H1 (cell line): ENCODE measurements at regions not wholly inside any gene's neighbourhood (a gene's known extent, or its start where the extent isn't known, plus 50 kb on each side); places are given as distances from the start of the nearest gene placed in this dataset.

Experiments used
- CTCF ChIA-PET: fragments of 300-600 bp; sonication (Branson Sonifier 250); formaldehyde crosslinking; loops from one replicate; lab custom pipeline; 2021; ENCODE audit not compliant: partially characterized antibody; lab: Charles Lee
- POLR2A ChIA-PET: fragments of 300-600 bp; sonication (Branson Sonifier 250); formaldehyde crosslinking; loops from one replicate; lab custom pipeline; 2021; ENCODE audit warnings: inconsistent platforms; ENCODE audit not compliant: partially characterized antibody; lab: Charles Lee
- DNase-seq, 2 experiments: peaks; one replicate each; pipeline versions ENCODE4 v3.0.0 to v3.0.0-alpha.2; 2010 to 2022; ENCODE audit warnings: low spot score in 2 of 2, low read depth in 1 of 2, mixed read lengths in 1 of 2
- FAIRE-seq: peaks from 2 replicates; lab custom pipeline; 2011; peaks lifted over from hg19 to GRCh38; lab: Jason Lieb, UNC
- H2AFZ ChIP-seq: 2 replicates; pipeline ENCODE4 v1.8.1; 2012; ENCODE audit warnings: low read length, inconsistent platforms
- H2AK5ac ChIP-seq: 2 replicates; pipeline ENCODE4 v1.6.1; 2013; ENCODE audit warnings: low read depth, low read length
- H2BK120ac ChIP-seq: replicated peaks from 2 replicates; pipeline ENCODE3; 2013; ENCODE audit warnings: low read depth, low read length, inconsistent platforms
- H2BK12ac ChIP-seq: 2 replicates; pipeline ENCODE4 v1.6.1; 2013; ENCODE audit warnings: low read depth, low read length
- H2BK15ac ChIP-seq: 2 replicates; pipeline ENCODE4 v1.6.1; 2013; ENCODE audit warnings: low read length
- H2BK20ac ChIP-seq: 2 replicates; pipeline ENCODE4 v1.6.1; 2013; ENCODE audit warnings: low read length
- H2BK5ac ChIP-seq: 2 replicates; pipeline ENCODE4 v1.6.1; 2013; ENCODE audit warnings: low read depth, low read length
- H3K14ac ChIP-seq: 2 replicates; pipeline ENCODE4 v1.6.1; 2013; ENCODE audit warnings: inconsistent platforms; ENCODE audit not compliant: insufficient read length
- H3K18ac ChIP-seq: 2 replicates; pipeline ENCODE4 v1.6.1; 2013; ENCODE audit warnings: low read length; ENCODE audit errors: extremely low read depth
- H3K23ac ChIP-seq: 2 replicates; pipeline ENCODE4 v1.6.1; 2013; ENCODE audit warnings: inconsistent platforms; ENCODE audit not compliant: insufficient read length
- H3K23me2 ChIP-seq: 2 replicates; pipeline ENCODE4 v1.6.1; 2013; ENCODE audit warnings: low read depth, low read length
- H3K27ac ChIP-seq: 2 replicates; pipeline ENCODE4 v1.6.1; 2011; ENCODE audit warnings: low read depth, low read length, inconsistent platforms
- H3K27me3 ChIP-seq, 4 experiments: replicated peaks in 1 of 4; 1 replicate in 1 of 4; 2 replicates in 3 of 4; pipeline versions ENCODE4 v1.6.1 to v1.8.1; 2011 to 2013; ENCODE audit warnings: low read length in 3 of 4, mild to moderate bottlenecking in 3 of 4, inconsistent platforms in 2 of 4, mixed read lengths in 2 of 4, moderate library complexity in 1 of 4; ENCODE audit not compliant: control insufficient read depth in 3 of 4, insufficient read depth in 3 of 4; ENCODE audit errors: extremely low read depth in 1 of 4
- H3K36me3 ChIP-seq, 4 experiments: 2 replicates each; pipeline versions ENCODE4 v1.6.1 to v1.8.1; 2011 to 2013; ENCODE audit warnings: mild to moderate bottlenecking in 4 of 4, low read length in 3 of 4, moderate library complexity in 2 of 4, control low read depth in 1 of 4, inconsistent platforms in 1 of 4; ENCODE audit not compliant: insufficient read depth in 4 of 4, control insufficient read depth in 2 of 4
- H3K4ac ChIP-seq: replicated peaks from 2 replicates; pipeline ENCODE3; 2013; ENCODE audit warnings: low read length, low read depth, mixed read lengths, inconsistent platforms; ENCODE audit not compliant: insufficient read length
- H3K4me1 ChIP-seq, 4 experiments: replicated peaks in 1 of 4; 1 replicate in 1 of 4; 2 replicates in 3 of 4; pipeline versions ENCODE4 v1.6.1 to v1.8.1; 2011 to 2013; ENCODE audit warnings: low read length in 3 of 4, inconsistent platforms in 2 of 4, mixed read lengths in 1 of 4; ENCODE audit not compliant: insufficient read depth in 4 of 4, control insufficient read depth in 3 of 4
- H3K4me2 ChIP-seq, 2 experiments: 2 replicates each; pipeline versions ENCODE4 v1.6.1 to v1.8.1; 2011 to 2013; ENCODE audit warnings: low read depth in 2 of 2, low read length in 2 of 2, control low read depth in 1 of 2, inconsistent platforms in 1 of 2, mild to moderate bottlenecking in 1 of 2; ENCODE audit not compliant: insufficient read depth in 1 of 2
- H3K4me3 ChIP-seq, 4 experiments: fragments of 200-600, 300-600 bp in 1 of 4; sonication (generic), shearing (Covaris generic), sonication (Bioruptor Twin) in 1 of 4; 2 replicates each; pipeline versions ENCODE4 v1.5.1 to v1.8.1; 2011 to 2016; ENCODE audit warnings: low read length in 4 of 4, low read depth in 3 of 4, control low read depth in 2 of 4, inconsistent platforms in 2 of 4, mild to moderate bottlenecking in 2 of 4, mixed read lengths in 1 of 4, moderate library complexity in 1 of 4; ENCODE audit not compliant: insufficient read depth in 2 of 4; ENCODE audit errors: extremely low read depth in 1 of 4
- H3K56ac ChIP-seq: replicated peaks from 2 replicates; pipeline ENCODE3; 2013; ENCODE audit warnings: low read depth, mild to moderate bottlenecking, mixed read lengths, low read length, inconsistent platforms; ENCODE audit not compliant: insufficient read length
- H3K79me1 ChIP-seq: 2 replicates; pipeline ENCODE4 v1.6.1; 2013; ENCODE audit warnings: low read depth, low read length, control low read depth
- H3K79me2 ChIP-seq, 2 experiments: 2 replicates each; pipeline versions ENCODE4 v1.6.1 to v1.8.1; 2012 to 2013; ENCODE audit warnings: low read length in 2 of 2, mild to moderate bottlenecking in 2 of 2, inconsistent platforms in 1 of 2; ENCODE audit not compliant: insufficient read depth in 2 of 2, control insufficient read depth in 1 of 2
- H3K9ac ChIP-seq, 4 experiments: replicated peaks in 1 of 4; 1 replicate in 1 of 4; 2 replicates in 3 of 4; pipeline versions ENCODE4 v1.6.1 to v1.8.1; 2011 to 2013; ENCODE audit warnings: low read depth in 3 of 4, low read length in 3 of 4, control low read depth in 2 of 4, mild to moderate bottlenecking in 2 of 4, moderate library complexity in 2 of 4, inconsistent platforms in 1 of 4; ENCODE audit errors: extremely low read depth in 1 of 4
- H3K9me3 ChIP-seq, 2 experiments: 2 replicates each; pipeline versions ENCODE4 v1.6.1 to v1.8.1; 2012 to 2013; ENCODE audit warnings: mild to moderate bottlenecking in 2 of 2, moderate library complexity in 2 of 2, control low read depth in 1 of 2, inconsistent platforms in 1 of 2, low read depth in 1 of 2, low read length in 1 of 2, mixed read lengths in 1 of 2; ENCODE audit not compliant: insufficient read depth in 2 of 2
- H4K20me1 ChIP-seq, 2 experiments: replicated peaks in 1 of 2; 2 replicates each; pipeline versions ENCODE3 to v1.8.1; 2011 to 2013; ENCODE audit warnings: inconsistent platforms in 2 of 2, low read length in 2 of 2, mild to moderate bottlenecking in 1 of 2; ENCODE audit not compliant: insufficient read depth in 2 of 2, control insufficient read depth in 1 of 2
- H4K5ac ChIP-seq: 2 replicates; pipeline ENCODE4 v1.6.1; 2013; ENCODE audit warnings: low read length, low read depth, mixed read lengths, inconsistent platforms; ENCODE audit not compliant: insufficient read length
- H4K8ac ChIP-seq: 2 replicates; pipeline ENCODE4 v1.8.0; 2013; ENCODE audit warnings: mild to moderate bottlenecking, moderate library complexity, low read length, inconsistent platforms; ENCODE audit not compliant: insufficient read depth; ENCODE audit errors: extremely low read depth
- H4K91ac ChIP-seq: replicated peaks from 2 replicates; pipeline ENCODE3; 2013; ENCODE audit warnings: low read length, mixed read lengths, inconsistent platforms; ENCODE audit not compliant: insufficient read length
- ATF2 ChIP-seq: IDR thresholded peaks from 2 replicates; pipeline ENCODE4 v1.6.1; 2012; ENCODE audit warnings: low read length, inconsistent platforms
- CHD2 ChIP-seq: IDR thresholded peaks from 2 replicates; pipeline ENCODE4 v1.6.1; 2012; ENCODE audit warnings: low read length, improper control_type of control experiment
- CTBP2 ChIP-seq: IDR thresholded peaks from 2 replicates; pipeline ENCODE4 v1.7.0; 2011; ENCODE audit warnings: borderline replicate concordance, mild to moderate bottlenecking, moderate library complexity, mixed read lengths, low read length; ENCODE audit not compliant: insufficient read depth, insufficient read length
- FOSL1 ChIP-seq: IDR thresholded peaks from 2 replicates; pipeline ENCODE4 v1.6.1; 2011; ENCODE audit warnings: mild to moderate bottlenecking, low read depth, low read length, moderate library complexity; ENCODE audit not compliant: insufficient read depth
- POLR2AphosphoS5 ChIP-seq: IDR thresholded peaks from 2 replicates; pipeline ENCODE4 v1.6.1; 2011; ENCODE audit warnings: low read depth, low read length
- SAP30 ChIP-seq: fragments of 300-600 bp; sonication (generic); IDR thresholded peaks from 2 replicates; pipeline ENCODE4 v1.7.1; 2012; ENCODE audit warnings: low read length, moderate library complexity, mild to moderate bottlenecking, inconsistent platforms; ENCODE audit not compliant: insufficient read depth, insufficient replicate concordance
- SIN3A ChIP-seq, 2 experiments: IDR thresholded peaks in 1 of 2; conservative IDR thresholded peaks in 1 of 2; 2 replicates each; pipeline ENCODE4 v1.6.1; 2011 to 2012; ENCODE audit warnings: low read length in 2 of 2, improper control_type of control experiment in 1 of 2, low read depth in 1 of 2, mild to moderate bottlenecking in 1 of 2
- SIRT6 ChIP-seq: IDR thresholded peaks from one replicate; pipeline ENCODE4 v1.7.1; 2012; ENCODE audit warnings: low read length, inconsistent platforms
- SIX5 ChIP-seq: IDR thresholded peaks from 2 replicates; pipeline ENCODE4 v1.6.1; 2011; ENCODE audit warnings: mild to moderate bottlenecking, low read depth, low read length
- SP1 ChIP-seq: IDR thresholded peaks from 2 replicates; pipeline ENCODE4 v1.6.1; 2011; ENCODE audit warnings: low read depth, low read length
- YY1 ChIP-seq: IDR thresholded peaks from 2 replicates; pipeline ENCODE4 v1.6.1; 2011; ENCODE audit warnings: low read depth, mild to moderate bottlenecking, low read length
- ZNF274 ChIP-seq: IDR thresholded peaks from 2 replicates; pipeline ENCODE4 v1.7.0; 2012; ENCODE audit warnings: low read length, borderline replicate concordance; ENCODE audit errors: extremely low read depth
- WGBS, 2 experiments: shearing (Covaris generic) in 1 of 2; methylation state at CpG; one replicate each; pipeline versions ENCODE4 v1.1.6 to v1.1.7; 2013 to 2015; ENCODE audit warnings: low lambda C conversion rate in 2 of 2, mixed read lengths in 2 of 2, inconsistent platforms in 1 of 2, low coverage in 1 of 2, missing lambda C conversion rate in 1 of 2; ENCODE audit not compliant: insufficient replicate concordance in 2 of 2, insufficient coverage in 1 of 2, insufficient read length in 1 of 2; ENCODE audit errors: extremely low coverage in 1 of 2, missing lambda C conversion rate in 1 of 2; 5-methylcytosine and 5-hydroxymethylcytosine counted together

DNA sequence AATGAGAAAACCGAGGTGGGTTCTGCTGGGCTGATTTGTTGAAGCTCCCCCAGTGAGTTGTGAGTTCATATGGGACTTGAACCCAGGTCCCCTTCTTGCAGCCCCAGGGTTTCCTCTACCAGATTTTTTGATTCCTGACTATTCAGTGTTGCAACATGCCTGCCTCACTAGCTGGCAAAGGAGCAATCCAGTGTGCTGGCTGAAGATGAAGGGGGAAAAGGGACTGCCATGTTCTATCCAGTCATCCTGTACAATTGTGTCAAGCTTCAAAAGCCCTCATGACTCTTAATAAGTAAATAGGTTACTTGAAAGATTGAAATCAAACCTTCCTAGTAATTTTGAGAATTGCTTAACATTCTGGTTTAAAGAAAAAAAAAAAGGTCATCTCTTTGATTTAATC is 211.5 kb upstream of the TP63 start:
- no peak overlapping the region for H2BK15ac ChIP-seq
- H3K14ac ChIP-seq: no peak overlapping the region
- no peaks in the 10 kb centered on the region for H3K27me3 ChIP-seq
- H3K23ac ChIP-seq: no peak overlapping the region
- H3K18ac ChIP-seq: no peak overlapping the region
- no peaks in the 10 kb centered on the region for H3K79me2 ChIP-seq
- H3K4ac ChIP-seq: no peak overlapping the region
- H2AK5ac ChIP-seq: no peak overlapping the region
- H4K8ac ChIP-seq: no peak overlapping the region
- no peak overlapping the region for H4K5ac ChIP-seq
- H3K4me3 ChIP-seq: no peak overlapping the region
- POLR2A ChIA-PET: no interaction called here
- WGBS, 2 experiments: 83% methylated on average over 1 of the region's 1 CpG; no CpG with 5 or more reads in 1 of the 2 experiments
- H3K9ac ChIP-seq: no peak overlapping the region
- H3K23me2 ChIP-seq: no peaks in the 10 kb centered on the region
- no peaks in the 10 kb centered on the region for H4K20me1 ChIP-seq
- no peaks in the 10 kb centered on the region for H3K36me3 ChIP-seq
- H3K4me1 ChIP-seq: peaks cover 0 to 3% (median 0%) of the 10 kb centered on the region in 4 experiments; a peak in 1 of 7 replicates
- no peak overlapping the region for H3K27ac ChIP-seq
- H3K9me3 ChIP-seq: no peaks in the 10 kb centered on the region
- TF ChIP-seq ZNF274 (no peak), SIN3A (conservative IDR thresholded peaks at IDR 0.05 in 1 of 2, IDR thresholded peaks at IDR 0.05 in 1 of 2; ENCODE audit: low read depth in 1 of 2, low read length in 2 of 2) (no peak), POLR2AphosphoS5 (no peak), SP1 (no peak), ATF2 (no peak), CHD2 (no peak), YY1 (no peak), SIRT6 (no peak), SAP30 (no peak), SIX5 (no peak), CTBP2 (no peak), FOSL1 (no peak)
- TF ChIP-seq, all 59 proteins: peak for 0
- Histone ChIP-seq H2BK5ac (no peak overlapping the region), H4K91ac (no peak overlapping the region), H2BK20ac (no peak overlapping the region), H2BK120ac (no peak overlapping the region), H3K79me1 (no peaks in the 10 kb centered on the region), H3K4me2 (no peak overlapping the region), H3K56ac (no peak overlapping the region), H2BK12ac (no peak overlapping the region), H2AFZ (no peak overlapping the region)
- no peak for FAIRE-seq
- CTCF ChIA-PET: interaction anchor here (0.7 to 1.5 kb wide), 3 partner anchors 13 to 147 kb away, joined by 3 to 5 read pairs (median 3); no protein-coding TSS in a partner anchor
- no peak for DNase-seq
